ENCODE measurements at regions not wholly inside any gene's neighbourhood (a gene's known extent, or its start where the extent isn't known, plus 50 kb on each side); places are given as distances from the start of the nearest gene placed in this dataset.

GRCh38 chr2:5751873-5752482 is 59.8 kb downstream of the SOX11 start:
- no peak for DNase-seq (ENCODE audit: low spot score)
- no peak for ATAC-seq
- Mint-ChIP-seq H3K27me3 (ENCODE audit: low read depth) (peaks cover 21% of the 10 kb centered on the region), H3K27ac (no peak overlapping the region), H3K4me1 (0 out of 2 replicates have a peak, but pooled peaks cover 3% of the 10 kb centered on the region), H3K4me3 (no peak overlapping the region), H3K9me3 (peaks cover 75% of the 10 kb centered on the region), H3K36me3 (peaks cover 31% of the 10 kb centered on the region)
- ChIA-PET CTCF (no interaction called here), POLR2A (no interaction called here)
- TF ChIP-seq E2F4 (CRISPR knock-in tag; IDR thresholded peaks at IDR 0.05; ENCODE audit: borderline replicate concordance, low read depth): no peak
- TF ChIP-seq AFF4 (CRISPR knock-in tag; IDR thresholded peaks at IDR 0.05; ENCODE audit: borderline replicate concordance): no peak
- TF ChIP-seq ETV6 (CRISPR knock-in tag; IDR thresholded peaks at IDR 0.05): no peak
- no peak for TF ChIP-seq KAT7 (CRISPR knock-in tag; IDR thresholded peaks at IDR 0.05; ENCODE audit: borderline replicate concordance)
- TF ChIP-seq NFYB (CRISPR knock-in tag; conservative IDR thresholded peaks at IDR 0.05; ENCODE audit: low read depth): no peak
- TF ChIP-seq SMAD3 (CRISPR knock-in tag; IDR thresholded peaks at IDR 0.05; ENCODE audit: borderline replicate concordance): no peak
- TF ChIP-seq E2F5 (CRISPR knock-in tag; IDR thresholded peaks at IDR 0.05): no peak
- TF ChIP-seq ZNF121 (CRISPR knock-in tag; IDR thresholded peaks at IDR 0.05): no peak
- no peak for TF ChIP-seq TCF7 (CRISPR knock-in tag; IDR thresholded peaks at IDR 0.05; ENCODE audit: low read depth)
- no peak for TF ChIP-seq ATF6 (CRISPR knock-in tag; IDR thresholded peaks at IDR 0.05)
- no peak for TF ChIP-seq SMAD4 (CRISPR knock-in tag; IDR thresholded peaks at IDR 0.05)
- TF ChIP-seq, protein P1, sequence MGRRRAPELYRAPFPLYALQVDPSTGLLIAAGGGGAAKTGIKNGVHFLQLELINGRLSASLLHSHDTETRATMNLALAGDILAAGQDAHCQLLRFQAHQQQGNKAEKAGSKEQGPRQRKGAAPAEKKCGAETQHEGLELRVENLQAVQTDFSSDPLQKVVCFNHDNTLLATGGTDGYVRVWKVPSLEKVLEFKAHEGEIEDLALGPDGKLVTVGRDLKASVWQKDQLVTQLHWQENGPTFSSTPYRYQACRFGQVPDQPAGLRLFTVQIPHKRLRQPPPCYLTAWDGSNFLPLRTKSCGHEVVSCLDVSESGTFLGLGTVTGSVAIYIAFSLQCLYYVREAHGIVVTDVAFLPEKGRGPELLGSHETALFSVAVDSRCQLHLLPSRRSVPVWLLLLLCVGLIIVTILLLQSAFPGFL (CRISPR knock-in tag; IDR thresholded peaks at IDR 0.05; ENCODE audit: borderline replicate concordance): no peak
- TF ChIP-seq ZSCAN18 (CRISPR knock-in tag; IDR thresholded peaks at IDR 0.05): no peak

- peaks cover 55% of the 10 kb centered on the region for H3K9me3 Mint-ChIP-seq
- no peak overlapping the region for H3K4me3 Mint-ChIP-seq
- ChIA-PET POLR2A (no interaction called here), CTCF (no interaction called here)
- ATAC-seq: no peak
- DNase-seq (ENCODE audit: low spot score): no peak
- H3K36me3 Mint-ChIP-seq: peaks cover 19% of the 10 kb centered on the region
- 0 out of 2 replicates have a peak, but pooled peaks cover 4% of the 10 kb centered on the region for H3K27me3 Mint-ChIP-seq (ENCODE audit: low read depth)
- H3K4me1 Mint-ChIP-seq: no peaks in the 10 kb centered on the region
- no peak overlapping the region for H3K27ac Mint-ChIP-seq
- no peak for TF ChIP-seq SP1 (CRISPR knock-in tag; conservative IDR thresholded peaks at IDR 0.05)
- no peak for TF ChIP-seq ZSCAN18 (CRISPR knock-in tag; IDR thresholded peaks at IDR 0.05)
- TF ChIP-seq, protein P2, sequence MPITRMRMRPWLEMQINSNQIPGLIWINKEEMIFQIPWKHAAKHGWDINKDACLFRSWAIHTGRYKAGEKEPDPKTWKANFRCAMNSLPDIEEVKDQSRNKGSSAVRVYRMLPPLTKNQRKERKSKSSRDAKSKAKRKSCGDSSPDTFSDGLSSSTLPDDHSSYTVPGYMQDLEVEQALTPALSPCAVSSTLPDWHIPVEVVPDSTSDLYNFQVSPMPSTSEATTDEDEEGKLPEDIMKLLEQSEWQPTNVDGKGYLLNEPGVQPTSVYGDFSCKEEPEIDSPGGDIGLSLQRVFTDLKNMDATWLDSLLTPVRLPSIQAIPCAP (CRISPR knock-in tag; IDR thresholded peaks at IDR 0.05): no peak
- TF ChIP-seq ELF4 (CRISPR knock-in tag; IDR thresholded peaks at IDR 0.05; ENCODE audit: low read depth): no peak
- TF ChIP-seq MAX (CRISPR knock-in tag; IDR thresholded peaks at IDR 0.05): no peak
- no peak for TF ChIP-seq FOXJ3 (CRISPR knock-in tag; IDR thresholded peaks at IDR 0.05; ENCODE audit: borderline replicate concordance)
- no peak for TF ChIP-seq GRHL2 (CRISPR knock-in tag; IDR thresholded peaks at IDR 0.05; ENCODE audit: insufficient replicate concordance, severe bottlenecking)
- TF ChIP-seq E2F1 (CRISPR knock-in tag; IDR thresholded peaks at IDR 0.05): no peak
Observed at GRCh38 chr2:5756272-5756671, 64.1 kb downstream of the SOX11 start.

Data from WTC11 (cell line).